GM23338 (cell line): ENCODE measurements at regions not wholly inside any gene's neighbourhood (a gene's known extent, or its start where the extent isn't known, plus 50 kb on each side); places are given as distances from the start of the nearest gene placed in this dataset.

Experiments
- ATAC-seq: fragments of 200-7000 bp; cut with Tn5 transposase; 3 replicates; pipeline ENCODE4 v1.9.1; 2020
- DNase-seq: peaks from one replicate; pipeline ENCODE4 v3.0.0-alpha.2; 2015; ENCODE audit warnings: low spot score
- H2AFZ ChIP-seq: fragments of 200-600 bp; sonication (generic); 2 replicates; pipeline ENCODE4 v1.8.0; 2016; ENCODE audit warnings: antibody characterized with exemption, mild to moderate bottlenecking, moderate library complexity
- H3F3A ChIP-seq: fragments of 200-600 bp; sonication (generic); replicated peaks from 2 replicates; pipeline ENCODE4 v1.8.0; 2017; ENCODE audit warnings: antibody characterized with exemption, mixed run types, low read depth
- H3K27ac ChIP-seq: fragments of 200-600 bp; sonication (generic); 2 replicates; pipeline ENCODE4 v1.6.1; 2016; ENCODE audit warnings: low read depth
- H3K27me3 ChIP-seq: fragments of 200-600 bp; sonication (generic); 2 replicates; pipeline ENCODE4 v1.8.0; 2016; ENCODE audit warnings: mild to moderate bottlenecking, mixed run types, moderate library complexity; ENCODE audit not compliant: insufficient read depth
- H3K36me3 ChIP-seq: fragments of 200-600 bp; sonication (generic); 2 replicates; pipeline ENCODE4 v1.8.0; 2016; ENCODE audit warnings: mild to moderate bottlenecking; ENCODE audit not compliant: insufficient read depth
- H3K4me1 ChIP-seq: fragments of 200-600 bp; sonication (generic); 2 replicates; pipeline ENCODE4 v1.8.0; 2016; ENCODE audit warnings: mild to moderate bottlenecking, moderate library complexity; ENCODE audit not compliant: insufficient read depth
- H3K4me2 ChIP-seq: fragments of 200-600 bp; sonication (generic); 2 replicates; pipeline ENCODE4 v1.7.1; 2017; ENCODE audit warnings: mixed run types
- H3K4me3 ChIP-seq: fragments of 200-600 bp; sonication (generic); 2 replicates; pipeline ENCODE4 v1.6.1; 2016; ENCODE audit warnings: mixed run types
- H3K79me2 ChIP-seq: fragments of 200-600 bp; sonication (generic); replicated peaks from 2 replicates; pipeline ENCODE4 v1.8.0; 2017; ENCODE audit warnings: mild to moderate bottlenecking; ENCODE audit not compliant: insufficient read depth
- H3K9me2 ChIP-seq: fragments of 200-600 bp; sonication (generic); 2 replicates; pipeline ENCODE4 v1.8.0; 2017; ENCODE audit not compliant: insufficient read depth
- H4K20me1 ChIP-seq: fragments of 200-600 bp; sonication (generic); replicated peaks from 2 replicates; pipeline ENCODE4 v1.8.0; 2017; ENCODE audit warnings: mild to moderate bottlenecking; ENCODE audit not compliant: insufficient read depth
- H3K27ac Mint-ChIP-seq: 2 replicates; pipeline ENCODE4 v1.8.0; 2020; ENCODE audit warnings: inconsistent platforms, mild to moderate bottlenecking, moderate library complexity, mixed read lengths
- H3K27me3 Mint-ChIP-seq: 3 replicates; pipeline ENCODE4 v1.8.0; 2022; ENCODE audit warnings: low read depth, mild to moderate bottlenecking, moderate library complexity, mixed read lengths, inconsistent platforms; ENCODE audit not compliant: insufficient read depth, poor library complexity
- H3K36me3 Mint-ChIP-seq: 3 replicates; pipeline ENCODE4 v1.8.0; 2021; ENCODE audit warnings: low read depth, mild to moderate bottlenecking, inconsistent platforms, moderate library complexity, mixed read lengths
- H3K4me1 Mint-ChIP-seq: 3 replicates; pipeline ENCODE4 v1.8.0; 2020; ENCODE audit warnings: mild to moderate bottlenecking, inconsistent platforms, mixed read lengths
- H3K4me3 Mint-ChIP-seq: 3 replicates; pipeline ENCODE4 v1.8.0; 2021; ENCODE audit warnings: moderate library complexity, mild to moderate bottlenecking, inconsistent platforms, mixed read lengths
- H3K9me3 Mint-ChIP-seq: 3 replicates; pipeline ENCODE4 v1.8.0; 2020; ENCODE audit warnings: moderate library complexity, mild to moderate bottlenecking, inconsistent platforms, mixed read lengths
- CREB1 ChIP-seq: fragments of 250-450 bp; sonication (Bioruptor Pico); IDR thresholded peaks from 2 replicates; pipeline ENCODE4 v1.5.0; 2020; ENCODE audit warnings: low read depth, mild to moderate bottlenecking, moderate library complexity
- CTCF ChIP-seq, 2 experiments: fragments of 200-600 bp in 1 of 2; sonication (generic) in 1 of 2; conservative IDR thresholded peaks; 2 replicates each; pipeline versions ENCODE4 v1.5.1 to v1.6.1; 2016 to 2017; ENCODE audit warnings: antibody characterized with exemption in 2 of 2, low read depth in 2 of 2, mild to moderate bottlenecking in 2 of 2, moderate library complexity in 1 of 2
- ETS1 ChIP-seq: IDR thresholded peaks from 2 replicates; pipeline ENCODE4 v1.6.1; 2016; ENCODE audit warnings: antibody characterized with exemption
- EZH2 ChIP-seq: fragments of 200-600 bp; sonication (generic); IDR thresholded peaks from one replicate; pipeline ENCODE4 v1.8.0; 2017; ENCODE audit warnings: antibody characterized with exemption, mild to moderate bottlenecking, low read depth; ENCODE audit not compliant: unreplicated experiment
- EZH2phosphoT487 ChIP-seq: fragments of 200-600 bp; sonication (generic); IDR thresholded peaks from one replicate; pipeline ENCODE4 v1.8.1; 2018; ENCODE audit warnings: antibody characterized with exemption; ENCODE audit not compliant: unreplicated experiment
- JUNB ChIP-seq: IDR thresholded peaks from one replicate; pipeline ENCODE4 v1.6.1; 2016; ENCODE audit warnings: antibody characterized with exemption; ENCODE audit not compliant: unreplicated experiment
- POLR2AphosphoS5 ChIP-seq: IDR thresholded peaks from 2 replicates; pipeline ENCODE4 v1.6.1; 2016; ENCODE audit warnings: antibody characterized with exemption, low read depth
- STAT1 ChIP-seq: IDR thresholded peaks from one replicate; pipeline ENCODE4 v1.6.1; 2016; ENCODE audit warnings: antibody characterized with exemption; ENCODE audit not compliant: unreplicated experiment
- ZNF114 ChIP-seq: fragments of 250-450 bp; sonication (Bioruptor Pico); IDR thresholded peaks from 2 replicates; pipeline ENCODE4 v1.5.0; 2020; ENCODE audit warnings: mild to moderate bottlenecking, moderate library complexity
- TF ChIP-seq, protein P1 (sequence below): fragments of 250-450 bp; sonication (Bioruptor Pico); IDR thresholded peaks from 2 replicates; pipeline ENCODE4 v1.5.0; 2020; ENCODE audit warnings: mild to moderate bottlenecking, moderate library complexity

DNA sequence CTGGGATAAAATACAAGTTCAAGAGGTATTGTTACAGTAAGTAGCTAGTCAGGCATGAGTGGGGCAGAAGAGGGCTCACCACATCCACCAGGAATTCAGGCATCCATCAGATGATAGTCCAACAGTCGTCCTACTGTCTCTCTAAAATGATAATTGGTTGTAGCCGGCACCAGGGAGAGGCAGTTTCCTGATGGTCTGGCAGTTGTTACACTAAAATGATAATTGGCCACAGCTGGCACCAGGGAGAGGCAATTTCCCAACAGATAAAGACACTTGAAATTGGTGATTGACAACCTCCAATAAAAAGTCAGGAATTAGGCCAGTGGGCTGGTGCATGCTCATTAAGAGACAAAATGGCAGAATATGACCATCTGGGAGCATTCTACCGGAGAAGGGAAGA is 545.8 kb downstream of the AMY1C start (continued):
- TF ChIP-seq CREB1 (CRISPR knock-in tag) (no peak), ZNF114 (no peak), POLR2AphosphoS5 (no peak), STAT1 (no peak), ETS1 (no peak), JUNB (no peak), CTCF (conservative IDR thresholded peaks at IDR 0.05; ENCODE audit: low read depth in 2 of 2) (no peak), EZH2phosphoT487 (no peak)

- no peak for ATAC-seq
- Histone ChIP-seq H3F3A (no peaks in the 10 kb centered on the region), H3K36me3 (no peaks in the 10 kb centered on the region), H3K27me3 (no peaks in the 10 kb centered on the region), H3K4me1 (no peaks in the 10 kb centered on the region), H3K27ac (no peak overlapping the region), H4K20me1 (no peaks in the 10 kb centered on the region), H3K4me3 (no peak overlapping the region), H3K4me2 (no peak overlapping the region), H3K79me2 (no peaks in the 10 kb centered on the region), H3K9me2 (no peaks in the 10 kb centered on the region), H2AFZ (no peak overlapping the region)
- H3K36me3 Mint-ChIP-seq = no peaks in the 10 kb centered on the region
- DNase-seq = no peak
- no peak overlapping the region for H3K4me3 Mint-ChIP-seq
- H3K4me1 Mint-ChIP-seq = no peaks in the 10 kb centered on the region
- no peak overlapping the region for H3K27ac Mint-ChIP-seq
- H3K27me3 Mint-ChIP-seq = no peaks in the 10 kb centered on the region
- TF ChIP-seq, protein P1, sequence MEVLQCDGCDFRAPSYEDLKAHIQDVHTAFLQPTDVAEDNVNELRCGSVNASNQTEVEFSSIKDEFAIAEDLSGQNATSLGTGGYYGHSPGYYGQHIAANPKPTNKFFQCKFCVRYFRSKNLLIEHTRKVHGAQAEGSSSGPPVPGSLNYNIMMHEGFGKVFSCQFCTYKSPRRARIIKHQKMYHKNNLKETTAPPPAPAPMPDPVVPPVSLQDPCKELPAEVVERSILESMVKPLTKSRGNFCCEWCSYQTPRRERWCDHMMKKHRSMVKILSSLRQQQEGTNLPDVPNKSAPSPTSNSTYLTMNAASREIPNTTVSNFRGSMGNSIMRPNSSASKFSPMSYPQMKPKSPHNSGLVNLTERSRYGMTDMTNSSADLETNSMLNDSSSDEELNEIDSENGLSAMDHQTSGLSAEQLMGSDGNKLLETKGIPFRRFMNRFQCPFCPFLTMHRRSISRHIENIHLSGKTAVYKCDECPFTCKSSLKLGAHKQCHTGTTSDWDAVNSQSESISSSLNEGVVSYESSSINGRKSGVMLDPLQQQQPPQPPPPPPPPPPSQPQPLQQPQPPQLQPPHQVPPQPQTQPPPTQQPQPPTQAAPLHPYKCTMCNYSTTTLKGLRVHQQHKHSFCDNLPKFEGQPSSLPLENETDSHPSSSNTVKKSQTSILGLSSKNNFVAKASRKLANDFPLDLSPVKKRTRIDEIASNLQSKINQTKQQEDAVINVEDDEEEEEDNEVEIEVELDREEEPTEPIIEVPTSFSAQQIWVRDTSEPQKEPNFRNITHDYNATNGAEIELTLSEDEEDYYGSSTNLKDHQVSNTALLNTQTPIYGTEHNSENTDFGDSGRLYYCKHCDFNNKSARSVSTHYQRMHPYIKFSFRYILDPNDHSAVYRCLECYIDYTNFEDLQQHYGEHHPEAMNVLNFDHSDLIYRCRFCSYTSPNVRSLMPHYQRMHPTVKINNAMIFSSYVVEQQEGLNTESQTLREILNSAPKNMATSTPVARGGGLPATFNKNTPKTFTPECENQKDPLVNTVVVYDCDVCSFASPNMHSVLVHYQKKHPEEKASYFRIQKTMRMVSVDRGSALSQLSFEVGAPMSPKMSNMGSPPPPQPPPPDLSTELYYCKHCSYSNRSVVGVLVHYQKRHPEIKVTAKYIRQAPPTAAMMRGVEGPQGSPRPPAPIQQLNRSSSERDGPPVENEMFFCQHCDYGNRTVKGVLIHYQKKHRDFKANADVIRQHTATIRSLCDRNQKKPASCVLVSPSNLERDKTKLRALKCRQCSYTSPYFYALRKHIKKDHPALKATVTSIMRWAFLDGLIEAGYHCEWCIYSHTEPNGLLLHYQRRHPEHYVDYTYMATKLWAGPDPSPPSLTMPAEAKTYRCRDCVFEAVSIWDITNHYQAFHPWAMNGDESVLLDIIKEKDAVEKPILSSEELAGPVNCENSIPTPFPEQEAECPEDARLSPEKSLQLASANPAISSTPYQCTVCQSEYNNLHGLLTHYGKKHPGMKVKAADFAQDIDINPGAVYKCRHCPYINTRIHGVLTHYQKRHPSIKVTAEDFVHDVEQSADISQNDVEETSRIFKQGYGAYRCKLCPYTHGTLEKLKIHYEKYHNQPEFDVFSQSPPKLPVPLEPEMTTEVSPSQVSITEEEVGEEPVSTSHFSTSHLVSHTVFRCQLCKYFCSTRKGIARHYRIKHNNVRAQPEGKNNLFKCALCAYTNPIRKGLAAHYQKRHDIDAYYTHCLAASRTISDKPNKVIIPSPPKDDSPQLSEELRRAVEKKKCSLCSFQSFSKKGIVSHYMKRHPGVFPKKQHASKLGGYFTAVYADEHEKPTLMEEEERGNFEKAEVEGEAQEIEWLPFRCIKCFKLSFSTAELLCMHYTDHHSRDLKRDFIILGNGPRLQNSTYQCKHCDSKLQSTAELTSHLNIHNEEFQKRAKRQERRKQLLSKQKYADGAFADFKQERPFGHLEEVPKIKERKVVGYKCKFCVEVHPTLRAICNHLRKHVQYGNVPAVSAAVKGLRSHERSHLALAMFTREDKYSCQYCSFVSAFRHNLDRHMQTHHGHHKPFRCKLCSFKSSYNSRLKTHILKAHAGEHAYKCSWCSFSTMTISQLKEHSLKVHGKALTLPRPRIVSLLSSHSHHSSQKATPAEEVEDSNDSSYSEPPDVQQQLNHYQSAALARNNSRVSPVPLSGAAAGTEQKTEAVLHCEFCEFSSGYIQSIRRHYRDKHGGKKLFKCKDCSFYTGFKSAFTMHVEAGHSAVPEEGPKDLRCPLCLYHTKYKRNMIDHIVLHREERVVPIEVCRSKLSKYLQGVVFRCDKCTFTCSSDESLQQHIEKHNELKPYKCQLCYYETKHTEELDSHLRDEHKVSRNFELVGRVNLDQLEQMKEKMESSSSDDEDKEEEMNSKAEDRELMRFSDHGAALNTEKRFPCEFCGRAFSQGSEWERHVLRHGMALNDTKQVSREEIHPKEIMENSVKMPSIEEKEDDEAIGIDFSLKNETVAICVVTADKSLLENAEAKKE (CRISPR knock-in tag) = no peak
- no peak for TF ChIP-seq ZNF114
- no peak for TF ChIP-seq JUNB
- no peak for TF ChIP-seq CREB1 (CRISPR knock-in tag)
- TF ChIP-seq EZH2 = no peak
- no peak for TF ChIP-seq POLR2AphosphoS5
- H3K9me3 Mint-ChIP-seq = no peaks in the 10 kb centered on the region
Observed at GRCh38 chr1:104309673-104310072, 560.0 kb downstream of the AMY1C start.
